Sigmoid colon (tissue), 6 donors: ENCODE measurements at regions not wholly inside any gene's neighbourhood (a gene's known extent, or its start where the extent isn't known, plus 50 kb on each side); places are given as distances from the start of the nearest gene placed in this dataset.

Experiments used
- DNase-seq: peaks from one replicate; pipeline ENCODE4 v3.0.0-alpha.2; 2019
- H3K27ac ChIP-seq, 4 donors: fragments of 200-600 bp; sonication (generic); one replicate each; pipeline ENCODE4 v1.5.1; 2016 to 2019; ENCODE audit warnings: mild to moderate bottlenecking in 1 of 4
- H3K27me3 ChIP-seq, 3 donors: fragments of 200-600 bp; sonication (generic); one replicate each; pipeline ENCODE4 v1.5.1; 2019; ENCODE audit warnings: mild to moderate bottlenecking in 1 of 3
- H3K36me3 ChIP-seq, 4 donors: fragments of 200-600 bp; sonication (generic); one replicate each; pipeline ENCODE4 v1.5.1; 2016 to 2019
- H3K4me1 ChIP-seq, 4 donors: fragments of 200-600 bp; sonication (generic); one replicate each; pipeline ENCODE4 v1.5.1; 2017 to 2019
- H3K4me3 ChIP-seq, 4 donors: fragments of 200-600 bp; sonication (generic); one replicate each; pipeline ENCODE4 v1.5.1; 2017 to 2019; ENCODE audit warnings: mild to moderate bottlenecking in 2 of 4, moderate library complexity in 1 of 4
- H3K9me3 ChIP-seq, 4 donors: fragments of 200-600 bp in 3 of 4; sonication (generic) in 3 of 4; one replicate each; pipeline versions ENCODE4 v1.5.1 to v1.6.1; 2013 to 2019
- CTCF ChIP-seq, 4 experiments: fragments of 450-650 bp in 3 of 4; fragments of 200-600 bp in 1 of 4; IDR thresholded peaks; one replicate each; pipeline ENCODE4 v1.5.1; 2016 to 2019; ENCODE audit warnings: antibody characterized with exemption in 4 of 4, mild to moderate bottlenecking in 3 of 4, moderate library complexity in 2 of 4
- EP300 ChIP-seq, 4 donors: sonication (generic); formaldehyde crosslinking; IDR thresholded peaks; one replicate each; pipeline ENCODE4 v1.6.1; 2017; ENCODE audit warnings: antibody characterized with exemption in 4 of 4
- POLR2A ChIP-seq, 2 donors: fragments of 450-650 bp; IDR thresholded peaks; one replicate each; pipeline ENCODE4 v1.6.1; 2016; ENCODE audit warnings: antibody characterized with exemption in 2 of 2, mild to moderate bottlenecking in 2 of 2, moderate library complexity in 2 of 2
- POLR2AphosphoS5 ChIP-seq, 4 donors: sonication (generic); formaldehyde crosslinking; IDR thresholded peaks; one replicate each; pipeline ENCODE4 v1.6.1; 2017; ENCODE audit warnings: antibody characterized with exemption in 4 of 4
- WGBS, 2 donors: extraction: QIAGEN DNeasy Blood & Tissue Kit; methylation state at CpG; one replicate each; pipeline ENCODE4 v1.1.7; 2013; 5-methylcytosine and 5-hydroxymethylcytosine counted together
- intact Hi-C: fragments of 100-400 bp; cut with DNase I; formaldehyde crosslinking; loops from one replicate; pipeline ENCODE4 v1.15.1; 2023
- donor health status: healthy with polysubstance abuse.
- donor health status: healthy.

GRCh38 chr3:28912120-28912885 lies 368.6 kb upstream of the RBMS3 start:
- intact Hi-C loops: no loop called here
- no peaks in the 10 kb centered on the region for H3K36me3 ChIP-seq
- H3K9me3 ChIP-seq: no peaks in the 10 kb centered on the region
- 55 to 72% methylated on average over 6 of the region's 6 CpGs for WGBS, 2 donors
- no peak overlapping the region for H3K27ac ChIP-seq
- no peak overlapping the region for H3K4me3 ChIP-seq
- H3K27me3 ChIP-seq: no peaks in the 10 kb centered on the region
- peaks cover 0 to 15% (median 8%) of the 10 kb centered on the region in 4 donors for H3K4me1 ChIP-seq
- TF ChIP-seq POLR2AphosphoS5 (IDR thresholded peaks at IDR 0.05): no peak
- no peak for TF ChIP-seq EP300 (IDR thresholded peaks at IDR 0.05)
- DNase-seq: no peak

- Histone ChIP-seq H3K27ac (peak overlapping the region; percentile 40 to 67 (median 62)), H3K36me3 (no peaks in the 10 kb centered on the region)
- intact Hi-C loops: loop anchor here (5.0 kb wide), 2 partner anchors 361 to 851 kb away; no protein-coding TSS in a partner anchor
Observed at GRCh38 chr3:28915741-28916500, 364.9 kb upstream of the RBMS3 start.

GRCh38 chr3:28916713-28917499 lies 364.0 kb upstream of the RBMS3 start:
- no peaks in the 10 kb centered on the region for H3K9me3 ChIP-seq
- DNase-seq: peak; percentile 83
- peak overlapping the region; percentile 40 to 67 (median 62) for H3K27ac ChIP-seq
- peak overlapping the region; percentile 3 to 44 (median 39) for H3K4me3 ChIP-seq
- H3K4me1 ChIP-seq: peaks cover 0 to 16% (median 8%) of the 10 kb centered on the region in 4 donors
- TF ChIP-seq POLR2A (IDR thresholded peaks at IDR 0.05): no peak
- peak in 1 of 4 donors; percentile 41 for TF ChIP-seq POLR2AphosphoS5 (IDR thresholded peaks at IDR 0.05)
- peak; percentile 23 to 49 (median 40) for TF ChIP-seq CTCF (IDR thresholded peaks at IDR 0.05)
- no peak for TF ChIP-seq EP300 (IDR thresholded peaks at IDR 0.05)
- no peaks in the 10 kb centered on the region for H3K27me3 ChIP-seq
- 49 to 71% methylated on average over 16 of the region's 16 CpGs for WGBS, 2 donors
- H3K36me3 ChIP-seq: no peaks in the 10 kb centered on the region
- intact Hi-C loops: loop anchor here (5.0 kb wide), 2 partner anchors 360 to 850 kb away; no protein-coding TSS in a partner anchor

More at GRCh38 chr3:28915741-28916500, 364.9 kb upstream of the RBMS3 start:
- no peaks in the 10 kb centered on the region for H3K27me3 ChIP-seq
- DNase-seq: peak; percentile 61
- TF ChIP-seq CTCF (IDR thresholded peaks at IDR 0.05) (no peak), POLR2AphosphoS5 (IDR thresholded peaks at IDR 0.05) (no peak), POLR2A (IDR thresholded peaks at IDR 0.05) (no peak), EP300 (IDR thresholded peaks at IDR 0.05) (no peak)
- H3K9me3 ChIP-seq: no peaks in the 10 kb centered on the region
- WGBS, 2 donors: 56 to 57% methylated on average over 8 of the region's 8 CpGs
- H3K4me3 ChIP-seq: peak overlapping the region in 2 of 4 donors; percentile 38 to 44
- peaks cover 0 to 16% (median 8%) of the 10 kb centered on the region in 4 donors for H3K4me1 ChIP-seq

- intact Hi-C loops: loop anchor here (5.0 kb wide), 2 partner anchors 359 to 849 kb away; no protein-coding TSS in a partner anchor
- no peak for DNase-seq
- Histone ChIP-seq H3K4me3 (no peak overlapping the region), H3K4me1 (peaks cover 0 to 16% (median 8%) of the 10 kb centered on the region in 4 donors), H3K27ac (peak overlapping the region in 1 of 4 donors; percentile 24), H3K27me3 (no peaks in the 10 kb centered on the region), H3K9me3 (no peaks in the 10 kb centered on the region), H3K36me3 (no peaks in the 10 kb centered on the region)
- TF ChIP-seq POLR2A (IDR thresholded peaks at IDR 0.05) (no peak), CTCF (IDR thresholded peaks at IDR 0.05) (no peak)
- WGBS, 2 donors: 79 to 83% methylated on average over 4 of the region's 4 CpGs
Observed at GRCh38 chr3:28917895-28918475, 362.9 kb upstream of the RBMS3 start.
